Activated effector memory CD4-positive, alpha-beta T cell treated with Interleukin-2 at 50 U/mL for 16 hours (primary cell): ENCODE measurements at regions not wholly inside any gene's neighbourhood (a gene's known extent, or its start where the extent isn't known, plus 50 kb on each side); places are given as distances from the start of the nearest gene placed in this dataset.
"Not testable (repeated sequence)": the region's sequence is repeated elsewhere in the genome, so short reads cannot be mapped to it uniquely, and the experiment has no call there.

Experiments
- DNase-seq: peaks from one replicate; pipeline ENCODE4 v3.0.0-alpha.2; 2020

GRCh38 chr2:235223011-235223410 is 270.8 kb upstream of the AGAP1 start:
- DNase-seq, result no peak

- no peak for DNase-seq
Measured at GRCh38 chr2:235224410-235224809, 269.4 kb upstream of the AGAP1 start.

- no peak for DNase-seq
Measured at GRCh38 chr2:235225261-235225660, 268.6 kb upstream of the AGAP1 start.

- no peak for DNase-seq
Measured at GRCh38 chr2:235227590-235227989, 266.3 kb upstream of the AGAP1 start.

DNA sequence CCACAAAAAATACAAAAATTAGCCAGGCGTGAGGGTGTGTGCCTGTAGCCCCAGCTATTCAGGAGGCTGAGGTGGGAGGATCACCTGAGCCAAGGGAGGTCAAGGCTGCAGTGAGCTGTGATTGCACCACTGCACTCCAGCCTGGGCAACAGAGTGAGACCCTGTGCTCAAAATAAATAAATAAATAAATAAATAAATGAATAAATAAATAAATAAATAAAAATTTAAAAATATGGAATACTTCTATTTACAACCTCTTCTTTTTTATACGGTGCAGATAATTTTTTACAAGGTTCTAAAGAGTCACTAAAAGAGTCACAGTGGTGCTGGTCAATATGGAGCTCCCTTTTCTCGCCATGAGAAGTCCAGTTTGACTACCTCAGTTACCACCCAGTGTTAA is 265.4 kb upstream of the AGAP1 start:
- DNase-seq, result not testable (repeated sequence)

GRCh38 chr2:235229236-235229635 is 264.6 kb upstream of the AGAP1 start:
- DNase-seq, result no peak

GRCh38 chr2:235230821-235231601 is 262.8 kb upstream of the AGAP1 start:
- no peak for DNase-seq

DNA sequence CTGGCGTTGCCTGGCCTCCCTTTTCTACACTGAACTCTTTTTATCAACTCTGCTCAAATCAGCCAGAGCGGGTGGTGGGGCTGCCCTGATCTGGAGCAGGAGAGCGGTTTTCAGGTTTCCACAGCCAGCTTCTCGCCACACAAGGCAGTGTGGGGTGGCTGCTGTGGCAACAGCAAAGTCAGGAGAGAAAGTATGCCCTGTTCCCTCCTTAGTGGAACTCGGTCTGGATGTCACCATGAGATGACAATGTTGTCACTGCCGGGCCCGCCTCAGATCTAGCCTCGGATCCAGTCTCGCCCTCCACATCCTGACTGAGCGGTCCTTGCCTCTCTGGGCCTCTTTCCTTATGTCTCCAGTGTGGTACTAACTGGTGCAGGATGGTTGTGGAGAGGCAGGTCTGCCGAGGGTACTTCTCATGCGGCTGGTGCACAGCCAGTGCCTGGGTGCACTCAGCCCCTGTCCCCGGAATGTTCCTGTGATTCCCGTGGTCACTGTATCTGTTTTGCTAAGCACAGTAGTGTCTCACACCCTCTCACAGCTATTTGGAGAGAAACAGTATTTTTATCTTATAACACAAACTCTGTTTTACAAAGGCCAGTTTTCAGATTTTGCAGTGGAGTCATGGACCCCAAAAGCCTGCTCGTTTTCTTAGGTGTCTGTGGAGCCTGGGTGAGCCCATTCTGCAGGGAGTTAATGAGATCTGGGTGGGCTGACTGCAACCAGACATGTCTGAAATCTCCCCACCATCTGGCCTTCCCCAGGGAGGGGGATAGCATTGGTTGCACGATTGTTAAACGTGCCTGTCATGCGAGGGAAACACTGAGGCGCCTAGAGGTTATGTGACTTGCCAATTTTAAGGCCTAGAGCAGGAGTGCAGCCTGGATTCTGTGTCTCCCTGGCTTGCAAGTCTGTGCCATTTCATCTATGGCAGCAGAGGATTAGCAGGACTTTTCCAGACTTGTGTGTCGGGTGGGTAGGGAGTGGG is 261.1 kb upstream of the AGAP1 start:
- no peak for DNase-seq

GRCh38 chr2:235234736-235235135 is 259.1 kb upstream of the AGAP1 start:
- no peak for DNase-seq

- no peak for DNase-seq
Measured at GRCh38 chr2:235235977-235236767, 257.7 kb upstream of the AGAP1 start.

- DNase-seq, result no peak
Measured at GRCh38 chr2:235238537-235238936, 255.3 kb upstream of the AGAP1 start.

GRCh38 chr2:235240574-235240973 is 253.3 kb upstream of the AGAP1 start:
- DNase-seq, result no peak

DNA sequence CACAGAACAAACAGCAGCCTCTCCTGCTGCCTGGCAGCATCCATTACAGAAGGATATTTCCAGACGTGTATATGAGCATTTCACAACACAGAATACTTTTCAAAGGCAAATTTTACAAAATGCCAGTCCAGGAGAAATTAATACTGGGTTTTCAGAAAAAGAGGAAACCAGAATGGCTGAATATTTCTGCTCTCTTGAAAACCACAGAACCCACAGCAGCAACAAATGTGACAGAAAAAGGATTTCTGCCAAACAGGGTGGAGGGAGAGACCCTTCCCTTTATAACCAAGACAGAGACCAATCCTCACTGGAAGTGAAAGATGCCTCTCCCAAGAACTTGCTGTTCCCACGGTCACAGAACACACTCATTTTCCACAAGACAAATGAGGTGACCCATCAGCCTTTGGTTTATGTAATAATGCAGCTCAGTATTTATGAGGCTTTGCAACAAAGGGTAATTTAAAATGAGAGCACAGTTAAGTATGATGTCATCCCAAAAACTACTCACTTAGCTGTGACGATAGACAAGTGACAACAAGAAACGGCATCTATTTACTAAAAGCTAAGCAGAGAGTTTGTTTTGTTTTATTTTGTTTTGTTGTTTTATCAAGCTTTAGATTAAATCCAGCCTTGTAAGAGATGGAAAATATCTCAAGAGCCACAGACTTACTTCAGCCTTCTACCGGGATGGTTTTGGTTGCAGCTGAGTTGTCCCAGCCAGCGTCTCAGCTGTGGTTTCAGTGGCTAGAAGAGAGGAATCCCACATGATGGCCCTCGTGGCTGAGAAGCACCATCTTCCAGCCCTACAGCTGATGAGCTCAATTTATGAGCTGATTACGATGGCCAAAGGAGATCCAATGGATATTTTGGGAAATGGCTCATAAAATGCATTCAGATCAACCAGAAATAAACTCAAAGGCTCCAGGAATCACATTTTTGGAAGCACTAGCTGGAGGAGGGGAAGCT is 249.3 kb upstream of the AGAP1 start:
- no peak for DNase-seq

- DNase-seq, result no peak
Measured at GRCh38 chr2:235247001-235247400, 246.8 kb upstream of the AGAP1 start.

DNA sequence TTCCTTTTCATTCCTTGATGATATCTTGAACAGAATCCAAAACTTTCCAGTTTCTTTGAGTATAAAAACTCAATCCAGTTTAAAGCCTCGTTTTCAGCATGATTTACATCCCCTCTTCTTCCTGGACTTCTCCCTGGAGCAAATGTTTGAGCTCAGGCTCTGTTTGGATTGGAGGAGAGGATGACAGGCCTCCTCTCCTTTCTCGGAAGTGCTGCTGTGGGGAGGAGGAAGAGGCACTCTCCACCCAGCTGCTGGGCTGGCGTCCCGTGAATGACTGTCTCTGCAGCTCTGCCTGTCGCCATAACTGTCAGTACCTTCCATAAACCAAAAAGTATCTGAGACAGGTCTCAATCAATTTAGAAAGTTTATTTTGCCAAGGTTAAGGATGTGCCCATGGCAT is 238.2 kb upstream of the AGAP1 start:
- no peak for DNase-seq

GRCh38 chr2:235257590-235257989 is 236.3 kb upstream of the AGAP1 start:
- no peak for DNase-seq

GRCh38 chr2:235262750-235263149 is 231.1 kb upstream of the AGAP1 start:
- DNase-seq, result no peak

- no peak for DNase-seq
Measured at GRCh38 chr2:235263205-235264120, 230.4 kb upstream of the AGAP1 start.

DNA sequence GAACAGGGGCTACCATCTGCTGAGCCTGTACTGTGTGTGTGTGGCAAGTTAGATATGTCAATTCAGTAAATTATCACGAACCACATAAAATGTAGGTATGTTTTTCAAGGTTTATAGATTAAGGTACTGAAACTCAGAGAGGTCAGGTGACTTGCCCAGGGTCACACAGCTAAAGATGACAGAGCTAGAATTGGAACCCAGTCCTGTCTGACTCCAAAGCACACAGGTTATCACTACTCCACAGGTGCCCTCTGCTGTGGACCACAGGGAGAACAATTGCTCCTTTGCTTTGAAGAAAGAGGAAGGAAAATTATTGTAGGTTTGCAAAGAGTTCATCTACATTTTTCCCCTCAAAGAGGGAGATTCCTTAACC is 229.7 kb upstream of the AGAP1 start:
- DNase-seq, result no peak

- DNase-seq, result no peak
Measured at GRCh38 chr2:235264512-235264911, 229.3 kb upstream of the AGAP1 start.
